ENCODE measurements at regions not wholly inside any gene's neighbourhood (a gene's known extent, or its start where the extent isn't known, plus 50 kb on each side); places are given as distances from the start of the nearest gene placed in this dataset.

- TF ChIP-seq FOXM1 (IDR thresholded peaks at IDR 0.05; ENCODE audit: borderline replicate concordance, low read depth): no peak
- no peak for TF ChIP-seq CREB1 (IDR thresholded peaks at IDR 0.05; ENCODE audit: low read depth)
- TF ChIP-seq ZBTB7A (IDR thresholded peaks at IDR 0.05; ENCODE audit: low read depth): no peak
- no peak for TF ChIP-seq TCF12 (IDR thresholded peaks at IDR 0.05; ENCODE audit: low read depth)
- TF ChIP-seq EGR1 (IDR thresholded peaks at IDR 0.05): no peak
- TF ChIP-seq TAF1 (IDR thresholded peaks at IDR 0.05; ENCODE audit: low read depth): no peak
- TF ChIP-seq USF1 (IDR thresholded peaks at IDR 0.05): no peak
- TF ChIP-seq RAD21 (IDR thresholded peaks at IDR 0.05; ENCODE audit: low read depth): no peak
- TF ChIP-seq TEAD4 (IDR thresholded peaks at IDR 0.05): no peak
- no peak for TF ChIP-seq REST (IDR thresholded peaks at IDR 0.05; ENCODE audit: low read depth)
- TF ChIP-seq CEBPB (IDR thresholded peaks at IDR 0.05): no peak
These were observed 124.6 kb downstream of the LRATD1 start for GRCh38 chr2:14756981-14757657.

GRCh38 chr2:14759082-14759481, 126.6 kb downstream of the LRATD1 start:
- TF ChIP-seq FOXM1 (IDR thresholded peaks at IDR 0.05; ENCODE audit: borderline replicate concordance, low read depth) (no peak), USF1 (IDR thresholded peaks at IDR 0.05) (no peak), EGR1 (IDR thresholded peaks at IDR 0.05) (no peak)

- TF ChIP-seq USF1 (IDR thresholded peaks at IDR 0.05): no peak
- TF ChIP-seq CEBPB (IDR thresholded peaks at IDR 0.05): no peak
- TF ChIP-seq RAD21 (IDR thresholded peaks at IDR 0.05; ENCODE audit: low read depth): no peak
- no peak for TF ChIP-seq TAF1 (IDR thresholded peaks at IDR 0.05; ENCODE audit: low read depth)
- TF ChIP-seq TCF12 (IDR thresholded peaks at IDR 0.05; ENCODE audit: low read depth): no peak
- TF ChIP-seq YY1 (IDR thresholded peaks at IDR 0.05; ENCODE audit: low read depth): no peak
- TF ChIP-seq TEAD4 (IDR thresholded peaks at IDR 0.05): no peak
- no peak for TF ChIP-seq EP300 (IDR thresholded peaks at IDR 0.05; ENCODE audit: borderline replicate concordance)
- no peak for TF ChIP-seq REST (IDR thresholded peaks at IDR 0.05; ENCODE audit: low read depth)
- no peak for TF ChIP-seq NFIC (IDR thresholded peaks at IDR 0.05)
- no peak for TF ChIP-seq ZBTB7A (IDR thresholded peaks at IDR 0.05; ENCODE audit: low read depth)
These were observed 127.7 kb downstream of the LRATD1 start for GRCh38 chr2:14760169-14760568.

GRCh38 chr2:14761118-14761517, 128.6 kb downstream of the LRATD1 start:
- no peak for TF ChIP-seq CREB1 (IDR thresholded peaks at IDR 0.05; ENCODE audit: low read depth)
- TF ChIP-seq YY1 (IDR thresholded peaks at IDR 0.05; ENCODE audit: low read depth): no peak
- no peak for TF ChIP-seq TCF12 (IDR thresholded peaks at IDR 0.05; ENCODE audit: low read depth)
- TF ChIP-seq ZBTB7A (IDR thresholded peaks at IDR 0.05; ENCODE audit: low read depth): no peak
- TF ChIP-seq RAD21 (IDR thresholded peaks at IDR 0.05; ENCODE audit: low read depth): no peak
- no peak for TF ChIP-seq FOXM1 (IDR thresholded peaks at IDR 0.05; ENCODE audit: borderline replicate concordance, low read depth)
- no peak for TF ChIP-seq NFIC (IDR thresholded peaks at IDR 0.05)
- TF ChIP-seq MAX (IDR thresholded peaks at IDR 0.05): no peak
- TF ChIP-seq USF1 (IDR thresholded peaks at IDR 0.05): no peak
- no peak for TF ChIP-seq TEAD4 (IDR thresholded peaks at IDR 0.05)
- no peak for TF ChIP-seq TAF1 (IDR thresholded peaks at IDR 0.05; ENCODE audit: low read depth)
- no peak for TF ChIP-seq CEBPB (IDR thresholded peaks at IDR 0.05)
- TF ChIP-seq EP300 (IDR thresholded peaks at IDR 0.05; ENCODE audit: borderline replicate concordance): no peak
- TF ChIP-seq EGR1 (IDR thresholded peaks at IDR 0.05): no peak
- TF ChIP-seq REST (IDR thresholded peaks at IDR 0.05; ENCODE audit: low read depth): no peak
